Endodermal cell (in vitro differentiated cells): ENCODE measurements at regions not wholly inside any gene's neighbourhood (a gene's known extent, or its start where the extent isn't known, plus 50 kb on each side); places are given as distances from the start of the nearest gene placed in this dataset.

Source experiments
- DNase-seq: peaks from one replicate; pipeline ENCODE4 v3.0.0-alpha.2; 2017
- H3K27ac ChIP-seq: 2 replicates; pipeline ENCODE4 v1.5.1; 2013; ENCODE audit warnings: mild to moderate bottlenecking, low read depth, low read length, moderate library complexity
- H3K27me3 ChIP-seq: 2 replicates; pipeline ENCODE4 v1.6.1; 2013; ENCODE audit warnings: mild to moderate bottlenecking, low read length, moderate library complexity; ENCODE audit not compliant: insufficient read depth, control insufficient read depth, poor library complexity, severe bottlenecking
- H3K36me3 ChIP-seq: 2 replicates; pipeline ENCODE4 v1.7.0; 2013; ENCODE audit warnings: mild to moderate bottlenecking, low read length, moderate library complexity; ENCODE audit not compliant: control insufficient read depth, insufficient read depth
- H3K4me1 ChIP-seq: one replicate; pipeline ENCODE4 v1.7.0; 2013; ENCODE audit warnings: low read length; ENCODE audit not compliant: control insufficient read depth, insufficient read depth
- H3K4me3 ChIP-seq: 2 replicates; pipeline ENCODE4 v1.5.1; 2013; ENCODE audit warnings: mild to moderate bottlenecking, low read length, moderate library complexity
- H3K9ac ChIP-seq: 2 replicates; pipeline ENCODE4 v1.6.1; 2013; ENCODE audit warnings: mild to moderate bottlenecking, low read length, moderate library complexity; ENCODE audit not compliant: poor library complexity, severe bottlenecking; ENCODE audit errors: extremely low read depth
- H3K9me3 ChIP-seq: 2 replicates; pipeline ENCODE4 v1.6.1; 2013; ENCODE audit warnings: mild to moderate bottlenecking, low read length, moderate library complexity; ENCODE audit not compliant: control insufficient read depth
- H3K27ac Mint-ChIP-seq: 2 replicates; pipeline ENCODE4 v1.8.0; 2020; ENCODE audit warnings: mixed read lengths
- H3K27me3 Mint-ChIP-seq: 2 replicates; pipeline ENCODE4 v1.8.0; 2021; ENCODE audit warnings: mild to moderate bottlenecking, mixed read lengths; ENCODE audit not compliant: insufficient read depth
- H3K36me3 Mint-ChIP-seq: 2 replicates; pipeline ENCODE4 v1.8.0; 2020; ENCODE audit warnings: low read depth, mixed read lengths
- H3K4me1 Mint-ChIP-seq: 2 replicates; pipeline ENCODE4 v1.8.0; 2020; ENCODE audit warnings: mixed read lengths
- H3K4me3 Mint-ChIP-seq: 2 replicates; pipeline ENCODE4 v1.8.0; 2020; ENCODE audit warnings: mild to moderate bottlenecking, moderate library complexity, mixed read lengths
- H3K9me3 Mint-ChIP-seq: 2 replicates; pipeline ENCODE4 v1.8.0; 2020; ENCODE audit warnings: mild to moderate bottlenecking, mixed read lengths
- WGBS, 2 experiments: methylation state at CpG; one replicate each; pipeline versions ENCODE4 v1.1.5 to v1.1.7; 2013; ENCODE audit warnings: missing lambda C conversion rate in 2 of 2, mixed read lengths in 1 of 2; ENCODE audit not compliant: insufficient coverage in 1 of 2, insufficient read length in 1 of 2; 5-methylcytosine and 5-hydroxymethylcytosine counted together
- TF ChIP-seq, protein P1 (sequence below): fragments of 200-600 bp; sonication (generic); conservative IDR thresholded peaks from 2 replicates; pipeline ENCODE4 v1.5.0; 2021; ENCODE audit warnings: antibody characterized with exemption, mild to moderate bottlenecking

DNA sequence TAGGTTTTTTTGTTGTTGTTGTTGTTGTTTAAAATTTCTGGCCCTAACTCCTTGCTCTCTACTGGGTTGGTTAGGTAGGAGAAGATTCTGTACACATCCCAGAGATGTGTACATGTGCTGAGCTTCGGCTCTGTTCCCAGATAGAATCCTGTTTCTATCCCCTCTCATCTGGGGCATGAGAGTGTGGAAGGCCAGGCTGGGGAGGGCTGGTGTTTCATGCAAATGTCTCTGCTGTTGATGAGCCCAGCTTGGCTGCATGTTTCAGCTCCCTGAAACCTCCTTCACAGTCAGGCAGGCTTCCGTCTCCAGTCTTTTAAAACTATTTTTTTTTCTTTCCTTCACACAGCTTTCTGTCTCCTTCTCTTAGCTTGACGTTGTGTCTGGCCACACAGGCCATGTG lies 526.9 kb upstream of the KLF4 start:
- Histone ChIP-seq H3K27me3 (no peaks in the 10 kb centered on the region), H3K9ac (no peak overlapping the region), H3K27ac (no peak overlapping the region), H3K9me3 (no peaks in the 10 kb centered on the region), H3K4me1 (peaks cover 4% of the 10 kb centered on the region), H3K36me3 (no peaks in the 10 kb centered on the region), H3K4me3 (no peak overlapping the region)
- 83 to 85% methylated on average over 2 to 3 of the region's 3 CpGs for WGBS, 2 experiments
- TF ChIP-seq, protein P1, sequence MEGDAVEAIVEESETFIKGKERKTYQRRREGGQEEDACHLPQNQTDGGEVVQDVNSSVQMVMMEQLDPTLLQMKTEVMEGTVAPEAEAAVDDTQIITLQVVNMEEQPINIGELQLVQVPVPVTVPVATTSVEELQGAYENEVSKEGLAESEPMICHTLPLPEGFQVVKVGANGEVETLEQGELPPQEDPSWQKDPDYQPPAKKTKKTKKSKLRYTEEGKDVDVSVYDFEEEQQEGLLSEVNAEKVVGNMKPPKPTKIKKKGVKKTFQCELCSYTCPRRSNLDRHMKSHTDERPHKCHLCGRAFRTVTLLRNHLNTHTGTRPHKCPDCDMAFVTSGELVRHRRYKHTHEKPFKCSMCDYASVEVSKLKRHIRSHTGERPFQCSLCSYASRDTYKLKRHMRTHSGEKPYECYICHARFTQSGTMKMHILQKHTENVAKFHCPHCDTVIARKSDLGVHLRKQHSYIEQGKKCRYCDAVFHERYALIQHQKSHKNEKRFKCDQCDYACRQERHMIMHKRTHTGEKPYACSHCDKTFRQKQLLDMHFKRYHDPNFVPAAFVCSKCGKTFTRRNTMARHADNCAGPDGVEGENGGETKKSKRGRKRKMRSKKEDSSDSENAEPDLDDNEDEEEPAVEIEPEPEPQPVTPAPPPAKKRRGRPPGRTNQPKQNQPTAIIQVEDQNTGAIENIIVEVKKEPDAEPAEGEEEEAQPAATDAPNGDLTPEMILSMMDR, result no peak
- no peak overlapping the region for H3K27ac Mint-ChIP-seq
- H3K4me1 Mint-ChIP-seq, result peaks cover 5% of the 10 kb centered on the region
- H3K9me3 Mint-ChIP-seq, result no peaks in the 10 kb centered on the region
- H3K4me3 Mint-ChIP-seq, result no peak overlapping the region
- DNase-seq, result no peak
- no peaks in the 10 kb centered on the region for H3K36me3 Mint-ChIP-seq
- H3K27me3 Mint-ChIP-seq, result no peaks in the 10 kb centered on the region

DNA sequence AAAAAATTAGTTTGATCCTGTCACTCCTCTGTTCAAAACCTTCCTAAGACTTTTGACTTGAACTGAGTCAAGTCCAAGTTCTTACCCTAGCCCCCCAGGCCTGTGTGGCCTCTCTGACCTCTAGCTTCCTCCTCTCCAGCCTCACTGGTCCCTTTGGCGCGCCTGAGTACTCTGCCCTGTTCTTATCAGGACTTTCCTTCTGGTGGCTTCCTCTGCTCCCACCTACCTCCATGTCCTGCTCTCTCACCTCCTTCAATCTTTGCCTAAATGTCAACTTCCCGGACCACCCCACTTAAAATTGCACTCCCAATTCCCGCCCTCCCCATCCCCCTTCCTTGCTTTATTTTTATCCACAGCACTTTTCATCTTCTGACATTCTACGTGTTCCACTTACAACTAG lies 526.1 kb upstream of the KLF4 start:
- no peak overlapping the region for H3K9ac ChIP-seq
- Mint-ChIP-seq H3K27ac (no peak overlapping the region), H3K4me3 (no peak overlapping the region), H3K27me3 (no peaks in the 10 kb centered on the region), H3K9me3 (no peaks in the 10 kb centered on the region), H3K4me1 (peaks cover 5% of the 10 kb centered on the region), H3K36me3 (no peaks in the 10 kb centered on the region)
- H3K27ac ChIP-seq, result no peak overlapping the region
- no peak for DNase-seq
- no peak overlapping the region for H3K4me3 ChIP-seq
- peaks cover 4% of the 10 kb centered on the region for H3K4me1 ChIP-seq
- WGBS, 2 experiments, result 86 to 94% methylated on average over 4 to 5 of the region's 5 CpGs
- H3K27me3 ChIP-seq, result no peaks in the 10 kb centered on the region
- H3K36me3 ChIP-seq, result no peaks in the 10 kb centered on the region
- H3K9me3 ChIP-seq, result no peaks in the 10 kb centered on the region
- TF ChIP-seq, protein P1, result no peak

DNA sequence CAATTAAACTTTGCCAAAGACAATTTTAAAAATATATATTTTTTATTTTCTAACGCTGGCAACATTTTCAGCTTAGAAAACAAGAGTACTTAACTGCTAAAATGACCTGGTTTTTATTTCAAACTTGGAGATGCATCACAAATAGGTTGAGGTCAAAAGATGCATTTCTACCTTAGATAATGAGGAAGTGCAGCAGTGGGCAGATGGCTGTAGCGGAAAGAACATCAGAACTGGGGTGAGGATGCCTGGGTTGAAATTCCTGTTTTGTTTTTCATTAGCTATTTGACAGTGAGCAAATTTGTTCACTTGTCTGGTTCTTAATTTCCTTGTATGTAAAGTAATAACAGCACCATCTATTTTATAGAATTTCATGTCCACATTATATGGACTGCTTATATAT lies 524.8 kb upstream of the KLF4 start:
- H3K4me1 ChIP-seq, result no peaks in the 10 kb centered on the region
- H3K27ac ChIP-seq, result no peak overlapping the region
- Mint-ChIP-seq H3K27me3 (no peaks in the 10 kb centered on the region), H3K9me3 (no peaks in the 10 kb centered on the region), H3K36me3 (no peaks in the 10 kb centered on the region), H3K4me3 (no peak overlapping the region), H3K4me1 (peaks cover 5% of the 10 kb centered on the region), H3K27ac (no peak overlapping the region)
- no peak overlapping the region for H3K4me3 ChIP-seq
- H3K9ac ChIP-seq, result no peak overlapping the region
- no peaks in the 10 kb centered on the region for H3K9me3 ChIP-seq
- WGBS, 2 experiments, result 83 to 98% methylated on average over 1 to 2 of the region's 2 CpGs
- no peaks in the 10 kb centered on the region for H3K27me3 ChIP-seq
- no peak for DNase-seq
- no peaks in the 10 kb centered on the region for H3K36me3 ChIP-seq
- TF ChIP-seq, protein P1, result no peak
